NCI-H1930 (cell line): ENCODE measurements at regions not wholly inside any gene's neighbourhood (a gene's known extent, or its start where the extent isn't known, plus 50 kb on each side); places are given as distances from the start of the nearest gene placed in this dataset.

Source experiments
- DNase-seq, 2 experiments: peaks; one replicate each; lab custom pipeline; 2025; lab: John Stamatoyannopoulos, UW

DNA sequence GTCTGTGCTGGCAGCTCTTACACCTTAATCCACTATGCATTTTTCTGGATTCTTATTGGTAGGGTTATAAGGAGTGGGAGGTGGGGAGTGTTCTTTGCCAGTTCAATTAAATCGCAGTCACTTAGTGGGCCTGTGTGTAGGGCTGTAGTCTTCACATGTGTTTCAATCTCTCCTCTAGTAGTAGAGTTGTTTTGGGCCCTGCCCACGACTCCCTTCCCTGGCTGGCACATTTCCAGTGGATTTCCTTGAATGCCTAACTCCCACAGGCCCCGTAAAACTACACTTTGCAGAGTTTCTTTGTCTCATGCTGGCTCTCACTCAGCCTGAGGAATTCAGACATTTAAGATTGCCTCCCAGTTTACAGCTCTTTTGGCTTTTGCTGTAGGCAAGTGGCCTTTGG lies 414.0 kb upstream of the OPRM1 start:
- DNase-seq = no peak

DNA sequence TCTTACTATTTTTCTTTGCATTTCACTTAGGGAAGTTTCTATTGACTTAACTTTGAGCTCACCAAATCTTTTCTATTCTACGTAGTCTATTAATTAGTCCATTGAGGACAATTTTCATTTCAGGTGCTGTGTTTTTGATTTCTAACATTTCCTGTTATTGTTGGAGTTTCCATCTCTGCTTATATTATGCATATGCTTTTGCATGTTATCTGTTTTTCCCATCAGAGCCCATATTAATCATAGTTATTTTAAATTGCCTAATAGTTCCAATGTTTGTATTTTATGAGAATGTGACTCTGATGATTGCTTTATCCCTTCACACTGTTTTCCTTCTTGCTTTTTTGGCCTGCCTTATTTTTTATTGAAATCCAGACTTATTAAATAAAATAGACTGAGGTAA lies 414.5 kb upstream of the OPRM1 start:
- no peak for DNase-seq

DNA sequence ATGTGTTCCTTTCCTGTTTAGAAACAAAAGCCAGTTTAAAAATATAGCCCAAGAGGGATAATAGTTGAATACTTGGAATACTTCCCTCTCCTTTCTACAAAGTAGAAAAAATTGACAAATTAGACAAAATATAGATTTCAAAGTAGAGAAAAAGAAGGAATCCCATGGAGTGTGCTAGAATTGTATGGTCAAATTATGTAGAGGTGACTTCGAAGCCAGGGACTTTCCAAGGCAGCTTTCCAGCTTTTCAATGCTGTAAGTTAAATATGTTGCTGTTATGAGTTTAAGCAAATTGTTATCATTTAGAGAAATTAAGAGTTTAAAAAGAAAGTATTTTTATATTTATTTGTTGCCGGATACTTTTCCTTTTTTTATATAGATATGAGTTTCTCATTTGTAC lies 415.5 kb upstream of the OPRM1 start:
- DNase-seq = no peak

DNA sequence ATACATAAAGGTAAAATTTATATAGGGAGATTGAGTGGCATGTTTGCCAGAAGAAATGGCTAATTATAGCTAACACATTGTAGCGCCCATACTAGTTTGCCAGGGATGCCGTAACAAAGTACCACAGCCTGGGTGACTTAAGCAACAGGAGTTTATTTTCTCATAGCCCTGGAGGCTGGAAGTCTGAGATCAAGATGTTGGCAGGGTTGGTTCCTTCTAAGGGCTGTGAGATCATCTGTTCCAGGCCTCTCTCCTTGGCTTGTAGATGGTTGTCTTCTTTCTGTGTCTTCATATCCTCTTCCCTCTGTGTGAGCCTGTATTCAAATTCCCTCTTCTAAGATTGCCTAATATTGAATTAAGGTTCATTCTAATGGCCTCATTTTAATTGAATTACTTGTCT lies 417.5 kb upstream of the OPRM1 start:
- no peak for DNase-seq

DNA sequence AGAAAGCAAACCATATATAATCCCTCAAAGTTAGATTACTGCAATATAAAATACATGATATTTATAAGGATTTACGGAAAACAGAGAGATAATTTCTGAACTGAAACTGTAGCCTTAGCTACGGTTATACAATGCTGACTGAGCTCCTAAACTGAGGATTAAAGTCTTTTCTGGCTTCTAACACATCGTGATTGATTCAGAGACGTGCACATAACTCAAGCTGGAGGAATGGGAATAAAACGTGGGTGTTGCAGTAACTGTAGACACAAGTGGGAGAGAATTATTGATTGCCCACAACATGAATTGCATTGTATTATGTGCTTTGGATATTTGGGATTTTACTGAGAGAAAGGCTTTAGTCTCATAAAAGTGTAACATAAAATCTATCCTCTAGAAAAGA lies 418.0 kb upstream of the OPRM1 start:
- no peak for DNase-seq

DNA sequence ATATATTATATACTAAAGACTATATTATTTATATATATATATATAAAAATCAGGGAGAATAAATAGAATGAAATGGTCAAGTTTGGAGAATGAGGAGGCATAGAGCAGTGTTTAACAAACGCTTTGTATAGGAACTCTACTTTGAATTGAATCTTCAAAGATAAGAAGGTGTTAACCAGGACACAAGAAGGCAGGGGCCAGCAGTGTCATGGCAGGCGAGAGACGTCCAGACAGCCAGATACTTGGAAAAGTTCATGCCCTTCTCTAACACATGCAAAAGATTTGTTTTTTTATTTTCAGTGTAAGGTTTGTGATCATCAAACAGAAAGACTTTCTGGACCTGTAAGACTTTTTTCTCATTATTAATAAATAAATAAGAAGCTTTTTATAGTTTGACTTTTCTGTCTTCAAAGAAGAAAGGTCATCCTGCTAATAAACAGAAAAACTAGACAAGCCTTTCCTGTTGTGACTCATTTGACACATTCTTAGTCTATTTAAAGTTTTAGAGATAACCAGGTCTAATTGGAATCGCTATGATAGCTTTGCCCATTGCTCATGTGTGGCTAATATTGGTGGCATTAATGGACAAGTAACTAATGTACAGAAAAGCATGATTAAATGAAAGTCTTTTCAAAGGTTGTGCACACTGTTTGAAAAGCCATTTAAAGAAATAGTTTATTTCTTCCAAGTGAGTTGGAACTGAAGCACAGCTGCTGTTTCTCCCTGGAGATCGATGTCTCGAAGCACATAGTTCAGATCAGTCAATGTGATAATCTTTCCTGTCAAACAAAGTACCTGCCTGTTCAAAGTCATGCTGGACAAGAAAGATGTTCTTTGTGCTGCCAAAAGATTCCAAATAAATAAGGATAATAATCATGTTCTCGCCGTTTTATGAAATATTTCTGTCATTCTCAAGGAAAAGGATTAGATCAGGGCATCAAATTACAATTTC lies 420.4 kb upstream of the OPRM1 start:
- no peak for DNase-seq

DNA sequence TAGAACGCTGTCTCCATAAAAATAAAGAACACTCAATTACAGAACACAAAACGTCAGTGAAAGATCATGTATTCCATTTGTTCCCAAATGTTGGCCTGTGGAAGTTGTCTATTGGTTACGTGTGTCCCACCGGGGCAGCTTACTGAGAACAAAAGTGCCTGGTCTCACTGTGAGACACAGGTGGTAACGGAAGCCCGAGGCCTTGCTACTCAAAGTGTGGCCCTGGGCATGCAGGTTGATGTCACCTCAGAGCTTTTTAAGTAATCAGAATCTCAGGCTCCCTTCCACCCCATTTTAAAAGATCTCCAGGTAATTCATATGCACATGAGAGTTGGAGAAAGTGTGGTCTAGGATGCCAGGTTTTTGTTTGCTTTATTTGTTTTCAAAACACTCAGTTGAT lies 422.5 kb upstream of the OPRM1 start:
- DNase-seq = no peak

DNA sequence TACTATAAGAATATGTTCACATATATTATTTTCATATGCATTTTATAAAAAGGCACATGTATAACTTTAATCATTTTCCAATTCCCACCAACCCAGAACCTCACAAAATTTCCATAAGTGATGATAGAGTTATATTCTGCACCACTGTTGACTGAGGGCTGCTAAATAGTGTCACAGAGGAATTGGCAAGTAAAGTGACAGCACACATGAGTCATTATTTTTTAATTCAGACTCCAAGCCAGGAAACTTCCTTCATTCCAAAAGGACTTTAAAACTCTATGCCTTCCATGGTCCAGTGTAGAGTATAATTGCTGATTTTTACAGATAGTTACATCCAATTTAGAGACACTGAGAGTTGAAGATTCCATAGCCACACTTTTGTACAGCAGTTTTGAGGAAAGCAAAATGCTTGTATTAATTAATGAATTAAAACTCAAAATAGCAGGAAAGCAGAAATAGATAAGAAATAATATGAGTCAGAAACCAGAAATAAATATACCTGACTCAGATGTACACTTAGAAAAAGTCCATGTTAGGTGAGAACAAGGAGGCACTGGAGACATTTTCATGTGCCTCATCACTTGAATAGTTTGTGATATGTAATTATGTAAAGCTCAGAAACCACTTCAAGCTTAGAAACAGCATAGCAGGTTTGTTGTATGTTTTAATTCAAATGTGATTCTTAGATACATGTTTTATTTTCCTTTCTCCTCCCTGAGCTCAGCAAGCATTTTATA lies 425.2 kb upstream of the OPRM1 start:
- no peak for DNase-seq

DNA sequence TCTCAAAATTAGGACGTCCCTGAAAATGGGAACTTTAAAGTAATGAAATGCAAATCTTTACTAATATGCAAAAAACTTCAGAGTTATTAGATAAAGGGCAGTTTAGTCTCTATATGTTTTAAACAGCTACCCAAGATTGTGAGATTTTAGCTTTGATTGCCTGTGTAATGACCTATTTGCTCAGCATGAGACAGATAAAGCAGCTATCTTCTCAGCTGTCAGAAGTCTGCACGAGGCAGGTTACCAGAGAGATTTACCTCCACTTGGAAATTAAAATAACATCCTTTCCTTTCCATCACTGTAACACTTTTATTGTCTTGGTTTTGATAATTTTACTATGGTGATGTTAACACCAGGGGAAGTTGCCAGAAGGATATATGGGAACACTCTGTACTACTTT lies 436.6 kb upstream of the OPRM1 start:
- DNase-seq = no peak

DNA sequence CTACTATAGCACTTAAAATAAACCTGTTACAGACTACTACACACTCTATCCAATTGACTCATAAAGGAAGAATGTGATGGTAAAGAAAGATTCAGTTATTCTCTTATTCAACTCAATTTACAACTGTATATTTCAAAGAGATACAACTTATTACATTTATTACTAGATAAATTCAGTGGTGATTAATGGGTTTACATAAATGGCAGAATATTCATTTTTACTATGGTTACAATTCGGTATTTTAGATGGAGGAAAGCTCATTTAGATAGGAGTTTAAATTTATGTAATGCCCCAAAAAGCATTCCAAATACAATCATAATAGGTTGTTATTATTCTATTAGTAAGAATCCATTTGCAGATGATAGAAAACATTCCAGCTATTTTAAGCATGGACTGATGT lies 439.1 kb upstream of the OPRM1 start:
- DNase-seq = no peak

DNA sequence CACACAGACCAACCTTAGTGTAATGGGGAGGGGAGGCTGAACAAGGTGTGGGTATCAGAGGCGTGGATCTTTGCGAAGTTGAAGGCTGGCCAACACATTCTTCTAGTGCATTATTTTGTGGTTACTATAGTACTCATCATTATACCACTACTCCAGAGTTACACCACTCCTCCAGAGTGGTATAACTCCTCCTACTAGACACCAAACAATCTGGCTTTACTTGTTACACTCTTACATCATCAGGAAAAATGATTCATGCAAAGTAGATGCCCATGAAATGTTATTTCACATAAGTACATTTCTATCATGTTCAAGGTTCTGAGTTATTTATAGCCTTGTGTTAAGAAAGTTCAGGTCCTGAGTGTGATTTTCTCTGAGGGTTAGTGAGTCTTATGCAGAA lies 443.1 kb upstream of the OPRM1 start:
- DNase-seq = no peak

DNA sequence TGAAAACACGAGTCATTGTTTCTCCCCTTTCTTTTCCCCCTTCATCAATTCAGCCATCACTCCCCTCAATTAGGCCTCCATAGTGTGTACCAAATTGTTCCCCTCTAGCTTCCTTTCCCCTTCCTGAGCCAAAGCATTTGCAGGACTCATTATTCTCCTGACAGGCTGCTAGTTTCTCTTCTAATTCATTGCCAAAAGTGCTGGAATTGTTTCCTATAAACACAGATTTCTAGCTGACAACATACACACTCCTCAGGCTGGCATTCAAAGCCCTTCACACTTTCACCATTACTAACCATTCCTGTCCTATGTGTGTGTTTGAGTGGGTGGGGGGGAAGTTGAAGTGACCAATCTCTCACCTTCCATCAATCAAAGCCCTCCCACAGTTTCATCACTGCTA lies 444.2 kb upstream of the OPRM1 start:
- DNase-seq = no peak

DNA sequence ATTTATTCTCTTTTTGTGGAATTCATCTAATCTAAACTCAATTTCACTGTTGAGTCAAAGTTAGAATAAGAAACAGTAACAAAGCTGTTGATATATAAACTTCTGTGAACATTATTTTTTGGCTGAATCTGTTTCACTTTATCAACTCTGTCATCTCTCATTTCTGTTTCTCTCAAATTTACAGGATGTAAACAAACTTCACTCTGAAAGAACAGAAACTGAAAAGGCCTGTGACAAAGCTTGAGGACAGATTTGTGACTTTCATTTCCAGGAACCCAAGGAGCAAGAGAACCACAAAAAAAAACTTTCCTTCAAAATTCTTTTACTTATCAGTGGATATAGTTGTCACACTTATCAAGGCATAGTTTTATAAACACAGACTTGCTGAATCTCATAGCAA lies 447.9 kb upstream of the OPRM1 start:
- no peak for DNase-seq

DNA sequence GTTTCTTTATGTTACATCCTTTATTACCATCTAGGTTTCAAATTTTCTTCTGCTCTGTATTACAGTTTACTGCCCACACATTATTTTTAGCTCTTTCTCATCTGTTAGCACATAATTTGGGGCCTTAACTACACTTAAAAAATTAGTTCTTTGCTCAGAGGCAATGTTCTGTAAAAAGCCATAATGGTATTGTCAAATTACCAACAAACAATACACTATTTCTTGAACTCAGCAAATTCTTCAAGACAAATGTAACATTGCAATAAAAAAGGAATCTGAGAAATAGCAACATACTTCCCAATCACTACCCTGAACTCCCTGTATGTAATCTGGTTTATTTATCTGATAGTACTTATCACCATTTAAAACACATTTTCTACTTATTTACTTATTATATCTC lies 448.6 kb upstream of the OPRM1 start:
- no peak for DNase-seq

DNA sequence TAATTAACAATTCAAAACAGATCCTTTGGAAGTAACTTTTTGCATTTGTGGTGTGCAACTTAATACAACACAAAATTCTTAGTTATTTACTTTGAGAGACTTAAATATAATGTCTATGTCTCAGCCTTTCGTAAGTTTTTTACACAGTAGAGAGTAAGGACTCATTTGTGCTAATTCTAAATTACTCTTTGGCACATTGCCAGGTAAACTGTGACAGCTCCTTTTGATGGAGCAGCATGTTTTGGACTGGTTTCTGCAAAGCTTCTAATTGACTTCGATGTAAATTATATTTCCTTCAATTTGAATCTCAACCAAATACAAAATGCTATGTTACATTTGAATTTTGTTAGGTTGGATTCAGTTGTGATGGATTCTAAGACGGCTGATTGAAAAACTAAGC lies 450.7 kb upstream of the OPRM1 start:
- DNase-seq = no peak

DNA sequence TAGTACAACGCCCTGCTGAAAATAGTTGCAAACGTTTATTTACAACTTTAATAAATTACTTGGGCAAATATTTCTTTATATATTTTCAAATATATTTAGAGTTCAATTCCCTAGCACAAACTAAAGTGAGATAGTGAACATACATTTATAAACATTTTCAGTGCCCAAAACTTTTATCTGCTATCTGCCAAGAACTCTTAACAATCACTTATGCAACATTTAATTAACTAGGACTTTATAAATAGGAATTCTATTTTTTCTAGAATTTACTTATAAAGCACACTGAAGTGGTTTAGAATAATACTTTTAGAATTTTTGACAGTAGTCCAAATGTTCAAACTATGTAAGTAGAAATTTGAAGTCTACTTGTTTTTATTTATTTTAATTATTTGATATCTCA lies 452.6 kb upstream of the RGS17 start:
- DNase-seq = no peak

DNA sequence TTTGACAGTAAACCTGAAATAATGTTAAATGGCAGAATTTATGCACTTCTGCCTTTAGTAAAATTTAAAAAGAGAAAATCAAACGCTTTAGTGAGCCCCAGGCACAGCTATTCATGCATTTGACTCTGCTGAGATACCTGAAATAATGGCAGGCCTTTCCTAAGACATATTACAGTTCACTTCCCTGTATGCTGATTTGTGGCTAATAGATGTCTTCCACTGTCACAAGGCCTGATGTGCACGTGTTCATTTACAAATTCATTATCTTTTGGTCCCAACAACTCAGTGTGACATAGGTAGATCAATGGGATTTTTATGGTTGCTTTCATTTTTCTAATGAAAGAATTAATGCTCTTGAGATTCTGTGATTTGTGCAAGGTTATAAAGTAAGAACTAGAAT lies 449.7 kb upstream of the RGS17 start:
- DNase-seq = no peak

DNA sequence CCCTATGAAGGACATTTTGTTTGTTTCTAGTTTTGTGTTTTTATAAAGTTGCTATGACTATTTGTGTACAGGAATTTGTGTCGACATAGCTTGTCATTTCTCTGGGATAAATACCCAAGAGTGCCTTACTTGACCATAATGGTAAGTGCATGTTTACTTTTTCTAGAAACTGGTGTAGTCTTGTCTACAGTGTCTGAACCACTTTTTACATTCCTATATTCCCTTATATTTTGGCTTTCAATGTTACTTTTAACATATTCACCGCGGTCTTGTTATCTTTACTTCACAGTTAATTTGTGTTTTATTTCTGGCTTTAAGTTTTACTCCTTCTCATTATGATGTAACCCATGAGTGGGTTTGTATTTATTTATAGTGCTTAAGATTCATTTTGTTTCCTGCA lies 444.4 kb upstream of the RGS17 start:
- DNase-seq = no peak

DNA sequence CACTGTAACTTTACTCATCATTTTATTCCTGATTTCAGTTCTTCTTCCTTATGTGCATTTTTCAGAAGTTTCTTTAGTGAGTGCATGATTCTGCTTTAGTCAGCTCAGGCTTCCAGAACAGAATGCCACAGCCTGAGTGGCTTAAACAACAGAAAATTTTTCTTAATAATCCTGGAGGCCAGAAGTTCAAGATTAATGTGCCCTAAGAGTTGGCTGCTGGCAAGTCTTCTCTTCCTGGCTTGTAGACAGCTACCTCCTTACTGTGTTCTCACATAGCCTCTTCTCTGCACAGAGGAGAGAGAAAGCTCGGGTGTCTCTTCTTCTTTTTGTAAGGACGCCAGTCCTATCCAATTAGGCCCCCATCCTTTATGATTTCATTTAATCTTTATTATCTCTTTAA lies 443.1 kb upstream of the RGS17 start:
- no peak for DNase-seq

DNA sequence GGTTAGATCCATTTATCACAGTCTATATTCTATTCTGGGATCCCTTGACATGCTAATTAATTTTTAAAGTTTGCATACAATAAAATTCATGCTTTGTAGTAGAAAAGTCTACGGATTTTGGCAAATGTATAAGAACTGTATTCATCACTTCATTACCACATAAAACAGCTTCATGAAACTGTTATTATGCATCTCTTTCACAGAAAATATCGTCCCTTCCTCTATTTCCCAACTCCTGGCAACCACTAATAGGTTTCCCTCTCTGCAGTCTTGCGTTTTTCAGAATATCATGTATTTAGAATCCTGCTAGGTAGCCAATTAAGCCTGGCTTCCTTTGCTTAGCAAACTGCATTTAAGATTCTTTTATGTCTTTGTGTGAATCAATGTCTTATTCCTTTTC lies 441.3 kb upstream of the RGS17 start:
- DNase-seq = no peak

DNA sequence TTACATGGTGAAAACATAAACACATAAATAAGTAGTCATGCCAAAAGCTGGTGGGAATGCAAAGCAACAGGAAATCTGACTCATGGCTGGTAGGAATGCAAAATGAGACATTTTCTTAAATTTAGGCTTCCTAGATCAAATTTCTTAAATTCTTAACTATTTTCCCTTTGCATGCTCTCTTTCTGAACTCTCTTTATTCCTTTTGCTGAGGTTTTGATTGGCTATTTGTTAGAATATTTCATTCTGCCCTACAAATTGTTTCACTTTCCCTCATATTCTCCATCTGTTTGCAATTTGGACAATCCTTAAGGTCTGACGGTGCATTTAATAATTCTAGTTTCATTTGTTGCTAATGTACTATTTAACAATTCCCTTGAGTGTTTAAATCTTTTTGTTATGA lies 437.5 kb upstream of the RGS17 start:
- DNase-seq = no peak

DNA sequence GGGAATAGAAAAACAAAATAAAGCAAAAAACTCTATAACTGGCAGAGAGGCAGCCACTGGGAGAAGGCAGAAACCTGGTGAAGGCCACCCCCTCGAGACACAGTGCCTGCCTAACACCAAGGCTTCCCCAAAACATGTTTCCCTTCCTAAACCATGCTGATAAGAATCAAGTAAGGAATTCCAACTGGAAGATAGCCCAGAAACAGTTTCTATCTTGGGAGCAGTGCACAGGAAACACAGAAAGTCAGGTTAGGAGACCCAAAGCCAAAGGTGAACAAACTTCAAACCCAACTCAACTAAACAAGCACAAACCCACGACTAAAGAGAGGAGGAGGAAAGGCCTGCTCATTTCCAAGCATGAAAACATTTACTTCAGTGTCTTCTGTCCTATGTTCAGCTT lies 433.7 kb upstream of the RGS17 start:
- DNase-seq = no peak

DNA sequence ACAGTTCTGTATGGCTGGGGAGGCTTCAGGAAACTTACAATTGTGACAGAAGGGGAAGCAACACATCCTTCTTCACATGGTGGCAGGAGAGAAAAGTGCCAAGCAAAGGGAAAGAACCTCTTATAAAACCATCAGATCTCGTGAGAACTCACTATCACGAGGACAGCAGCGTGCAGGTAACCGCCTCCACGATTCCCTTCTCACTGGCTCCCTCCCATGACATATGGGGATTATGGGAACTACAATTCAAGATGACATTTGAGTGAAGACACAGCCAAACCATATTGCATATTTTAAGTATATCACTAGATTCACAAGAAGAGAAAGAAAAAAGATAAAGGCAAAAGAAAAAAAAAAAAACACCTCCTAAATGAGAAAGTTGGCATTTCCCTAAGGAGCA lies 431.9 kb upstream of the RGS17 start:
- no peak for DNase-seq

DNA sequence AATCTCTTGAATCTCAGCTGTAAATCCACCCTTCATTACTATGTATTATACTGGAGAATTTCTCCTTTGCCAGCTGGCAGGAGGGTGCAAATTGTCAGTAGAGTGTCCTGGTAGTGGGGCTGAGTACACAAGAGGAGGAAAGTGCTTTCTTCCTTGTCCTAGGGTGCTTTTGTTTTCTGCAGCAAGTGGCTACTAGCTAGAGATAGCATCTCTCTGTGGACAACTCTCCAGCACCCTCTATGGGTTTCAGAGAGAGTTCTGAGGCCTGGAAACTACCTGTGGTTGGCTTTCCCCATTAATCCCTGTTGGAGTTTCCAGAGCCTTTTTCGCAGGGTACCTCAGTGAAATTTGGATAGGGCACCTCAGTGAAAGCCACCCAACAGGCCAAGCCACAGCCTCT lies 422.5 kb upstream of the RGS17 start:
- no peak for DNase-seq
